ENCODE measurements at regions not wholly inside any gene's neighbourhood (a gene's known extent, or its start where the extent isn't known, plus 50 kb on each side); places are given as distances from the start of the nearest gene placed in this dataset.

- H3K4me3 ChIP-seq (ENCODE audit: severe bottlenecking), result no peak overlapping the region
- no peaks in the 10 kb centered on the region for H3K27me3 ChIP-seq (ENCODE audit: insufficient read depth, poor library complexity, severe bottlenecking)
- H3K27ac ChIP-seq (ENCODE audit: poor library complexity, severe bottlenecking), result no peak overlapping the region
- ATAC-seq (ENCODE audit: low read depth) (no peak), DNase-seq (ENCODE audit: low spot score) (no peak)
- peaks cover 3% of the 10 kb centered on the region for H3K4me1 ChIP-seq (ENCODE audit: insufficient read depth, poor library complexity, severe bottlenecking)
- H3K36me3 ChIP-seq (ENCODE audit: low read depth), result no peaks in the 10 kb centered on the region
- H3K9me3 ChIP-seq (ENCODE audit: severe bottlenecking), result no peaks in the 10 kb centered on the region
- no peak for TF ChIP-seq CTCF (IDR thresholded peaks at IDR 0.05; ENCODE audit: poor library complexity, severe bottlenecking)
Measured at GRCh38 chr10:58955615-58956014, 220.8 kb upstream of the PHYHIPL start.

- Histone ChIP-seq H3K27me3 (ENCODE audit: insufficient read depth, poor library complexity, severe bottlenecking) (no peaks in the 10 kb centered on the region), H3K4me3 (ENCODE audit: severe bottlenecking) (no peak overlapping the region), H3K36me3 (ENCODE audit: low read depth) (no peaks in the 10 kb centered on the region), H3K9me3 (ENCODE audit: severe bottlenecking) (no peaks in the 10 kb centered on the region), H3K27ac (ENCODE audit: poor library complexity, severe bottlenecking) (no peak overlapping the region), H3K4me1 (ENCODE audit: insufficient read depth, poor library complexity, severe bottlenecking) (no peaks in the 10 kb centered on the region)
- DNase-seq (ENCODE audit: low spot score) (no peak), ATAC-seq (ENCODE audit: low read depth) (no peak; the same call in 2 of the 3 replicates)
- no peak for TF ChIP-seq CTCF (IDR thresholded peaks at IDR 0.05; ENCODE audit: poor library complexity, severe bottlenecking)
Measured at GRCh38 chr10:58956926-58957325, 219.5 kb upstream of the PHYHIPL start.

GRCh38 chr10:58957517-58957916 is 218.9 kb upstream of the PHYHIPL start:
- Histone ChIP-seq H3K36me3 (ENCODE audit: low read depth) (no peaks in the 10 kb centered on the region), H3K9me3 (ENCODE audit: severe bottlenecking) (no peaks in the 10 kb centered on the region), H3K4me1 (ENCODE audit: insufficient read depth, poor library complexity, severe bottlenecking) (no peaks in the 10 kb centered on the region), H3K27me3 (ENCODE audit: insufficient read depth, poor library complexity, severe bottlenecking) (no peaks in the 10 kb centered on the region), H3K4me3 (ENCODE audit: severe bottlenecking) (no peak overlapping the region), H3K27ac (ENCODE audit: poor library complexity, severe bottlenecking) (no peak overlapping the region)
- DNase-seq (ENCODE audit: low spot score) (no peak), ATAC-seq (ENCODE audit: low read depth) (no peak)
- TF ChIP-seq CTCF (IDR thresholded peaks at IDR 0.05; ENCODE audit: poor library complexity, severe bottlenecking), result no peak

GRCh38 chr10:58963101-58963534 is 213.3 kb upstream of the PHYHIPL start:
- H3K36me3 ChIP-seq (ENCODE audit: low read depth), result no peaks in the 10 kb centered on the region
- no peak for ATAC-seq (ENCODE audit: low read depth)
- H3K4me1 ChIP-seq (ENCODE audit: insufficient read depth, poor library complexity, severe bottlenecking), result no peaks in the 10 kb centered on the region
- TF ChIP-seq CTCF (IDR thresholded peaks at IDR 0.05; ENCODE audit: poor library complexity, severe bottlenecking), result peak; percentile 20
- DNase-seq (ENCODE audit: low spot score), result no peak
- H3K27ac ChIP-seq (ENCODE audit: poor library complexity, severe bottlenecking), result no peak overlapping the region
- H3K9me3 ChIP-seq (ENCODE audit: severe bottlenecking), result no peaks in the 10 kb centered on the region
- no peak overlapping the region for H3K4me3 ChIP-seq (ENCODE audit: severe bottlenecking)
- no peaks in the 10 kb centered on the region for H3K27me3 ChIP-seq (ENCODE audit: insufficient read depth, poor library complexity, severe bottlenecking)

- no peaks in the 10 kb centered on the region for H3K4me1 ChIP-seq (ENCODE audit: insufficient read depth, poor library complexity, severe bottlenecking)
- H3K9me3 ChIP-seq (ENCODE audit: severe bottlenecking), result no peaks in the 10 kb centered on the region
- DNase-seq (ENCODE audit: low spot score) (no peak), ATAC-seq (ENCODE audit: low read depth) (no peak)
- no peaks in the 10 kb centered on the region for H3K36me3 ChIP-seq (ENCODE audit: low read depth)
- H3K27me3 ChIP-seq (ENCODE audit: insufficient read depth, poor library complexity, severe bottlenecking), result no peaks in the 10 kb centered on the region
- no peak overlapping the region for H3K27ac ChIP-seq (ENCODE audit: poor library complexity, severe bottlenecking)
- TF ChIP-seq CTCF (IDR thresholded peaks at IDR 0.05; ENCODE audit: poor library complexity, severe bottlenecking), result no peak
- no peak overlapping the region for H3K4me3 ChIP-seq (ENCODE audit: severe bottlenecking)
Measured at GRCh38 chr10:58963723-58964124, 212.7 kb upstream of the PHYHIPL start.
